GM23338 (cell line): ENCODE measurements at regions not wholly inside any gene's neighbourhood (a gene's known extent, or its start where the extent isn't known, plus 50 kb on each side); places are given as distances from the start of the nearest gene placed in this dataset.

Experiments used
- ATAC-seq: fragments of 200-7000 bp; cut with Tn5 transposase; 3 replicates; pipeline ENCODE4 v1.9.1; 2020
- DNase-seq: peaks from one replicate; pipeline ENCODE4 v3.0.0-alpha.2; 2015; ENCODE audit warnings: low spot score
- H2AFZ ChIP-seq: fragments of 200-600 bp; sonication (generic); 2 replicates; pipeline ENCODE4 v1.8.0; 2016; ENCODE audit warnings: antibody characterized with exemption, mild to moderate bottlenecking, moderate library complexity
- H3F3A ChIP-seq: fragments of 200-600 bp; sonication (generic); replicated peaks from 2 replicates; pipeline ENCODE4 v1.8.0; 2017; ENCODE audit warnings: antibody characterized with exemption, mixed run types, low read depth
- H3K27ac ChIP-seq: fragments of 200-600 bp; sonication (generic); 2 replicates; pipeline ENCODE4 v1.6.1; 2016; ENCODE audit warnings: low read depth
- H3K27me3 ChIP-seq: fragments of 200-600 bp; sonication (generic); 2 replicates; pipeline ENCODE4 v1.8.0; 2016; ENCODE audit warnings: mild to moderate bottlenecking, mixed run types, moderate library complexity; ENCODE audit not compliant: insufficient read depth
- H3K36me3 ChIP-seq: fragments of 200-600 bp; sonication (generic); 2 replicates; pipeline ENCODE4 v1.8.0; 2016; ENCODE audit warnings: mild to moderate bottlenecking; ENCODE audit not compliant: insufficient read depth
- H3K4me1 ChIP-seq: fragments of 200-600 bp; sonication (generic); 2 replicates; pipeline ENCODE4 v1.8.0; 2016; ENCODE audit warnings: mild to moderate bottlenecking, moderate library complexity; ENCODE audit not compliant: insufficient read depth
- H3K4me2 ChIP-seq: fragments of 200-600 bp; sonication (generic); 2 replicates; pipeline ENCODE4 v1.7.1; 2017; ENCODE audit warnings: mixed run types
- H3K4me3 ChIP-seq: fragments of 200-600 bp; sonication (generic); 2 replicates; pipeline ENCODE4 v1.6.1; 2016; ENCODE audit warnings: mixed run types
- H3K79me2 ChIP-seq: fragments of 200-600 bp; sonication (generic); replicated peaks from 2 replicates; pipeline ENCODE4 v1.8.0; 2017; ENCODE audit warnings: mild to moderate bottlenecking; ENCODE audit not compliant: insufficient read depth
- H3K9me2 ChIP-seq: fragments of 200-600 bp; sonication (generic); 2 replicates; pipeline ENCODE4 v1.8.0; 2017; ENCODE audit not compliant: insufficient read depth
- H4K20me1 ChIP-seq: fragments of 200-600 bp; sonication (generic); replicated peaks from 2 replicates; pipeline ENCODE4 v1.8.0; 2017; ENCODE audit warnings: mild to moderate bottlenecking; ENCODE audit not compliant: insufficient read depth
- H3K27ac Mint-ChIP-seq: 2 replicates; pipeline ENCODE4 v1.8.0; 2020; ENCODE audit warnings: inconsistent platforms, mild to moderate bottlenecking, moderate library complexity, mixed read lengths
- H3K27me3 Mint-ChIP-seq: 3 replicates; pipeline ENCODE4 v1.8.0; 2022; ENCODE audit warnings: low read depth, mild to moderate bottlenecking, moderate library complexity, mixed read lengths, inconsistent platforms; ENCODE audit not compliant: insufficient read depth, poor library complexity
- H3K36me3 Mint-ChIP-seq: 3 replicates; pipeline ENCODE4 v1.8.0; 2021; ENCODE audit warnings: low read depth, mild to moderate bottlenecking, inconsistent platforms, moderate library complexity, mixed read lengths
- H3K4me1 Mint-ChIP-seq: 3 replicates; pipeline ENCODE4 v1.8.0; 2020; ENCODE audit warnings: mild to moderate bottlenecking, inconsistent platforms, mixed read lengths
- H3K4me3 Mint-ChIP-seq: 3 replicates; pipeline ENCODE4 v1.8.0; 2021; ENCODE audit warnings: moderate library complexity, mild to moderate bottlenecking, inconsistent platforms, mixed read lengths
- H3K9me3 Mint-ChIP-seq: 3 replicates; pipeline ENCODE4 v1.8.0; 2020; ENCODE audit warnings: moderate library complexity, mild to moderate bottlenecking, inconsistent platforms, mixed read lengths
- CREB1 ChIP-seq: fragments of 250-450 bp; sonication (Bioruptor Pico); IDR thresholded peaks from 2 replicates; pipeline ENCODE4 v1.5.0; 2020; ENCODE audit warnings: low read depth, mild to moderate bottlenecking, moderate library complexity
- ETS1 ChIP-seq: IDR thresholded peaks from 2 replicates; pipeline ENCODE4 v1.6.1; 2016; ENCODE audit warnings: antibody characterized with exemption
- EZH2 ChIP-seq: fragments of 200-600 bp; sonication (generic); IDR thresholded peaks from one replicate; pipeline ENCODE4 v1.8.0; 2017; ENCODE audit warnings: antibody characterized with exemption, mild to moderate bottlenecking, low read depth; ENCODE audit not compliant: unreplicated experiment
- EZH2phosphoT487 ChIP-seq: fragments of 200-600 bp; sonication (generic); IDR thresholded peaks from one replicate; pipeline ENCODE4 v1.8.1; 2018; ENCODE audit warnings: antibody characterized with exemption; ENCODE audit not compliant: unreplicated experiment
- JUNB ChIP-seq: IDR thresholded peaks from one replicate; pipeline ENCODE4 v1.6.1; 2016; ENCODE audit warnings: antibody characterized with exemption; ENCODE audit not compliant: unreplicated experiment
- NANOG ChIP-seq: IDR thresholded peaks from 2 replicates; pipeline ENCODE4 v1.6.1; 2016; ENCODE audit warnings: antibody characterized with exemption, borderline replicate concordance
- POLR2AphosphoS5 ChIP-seq: IDR thresholded peaks from 2 replicates; pipeline ENCODE4 v1.6.1; 2016; ENCODE audit warnings: antibody characterized with exemption, low read depth
- STAT1 ChIP-seq: IDR thresholded peaks from one replicate; pipeline ENCODE4 v1.6.1; 2016; ENCODE audit warnings: antibody characterized with exemption; ENCODE audit not compliant: unreplicated experiment
- ZNF114 ChIP-seq: fragments of 250-450 bp; sonication (Bioruptor Pico); IDR thresholded peaks from 2 replicates; pipeline ENCODE4 v1.5.0; 2020; ENCODE audit warnings: mild to moderate bottlenecking, moderate library complexity
- ZNF331 ChIP-seq: fragments of 250-450 bp; sonication (Bioruptor Pico); IDR thresholded peaks from 2 replicates; pipeline ENCODE4 v1.5.0; 2020; ENCODE audit warnings: low read depth, mild to moderate bottlenecking, moderate library complexity
- TF ChIP-seq, protein P1 (sequence below): fragments of 250-450 bp; sonication (Bioruptor Pico); IDR thresholded peaks from 2 replicates; pipeline ENCODE4 v1.5.0; 2020; ENCODE audit warnings: mild to moderate bottlenecking, moderate library complexity
- TF ChIP-seq, protein P2 (sequence below), 2 experiments: fragments of 200-600 bp in 1 of 2; sonication (generic) in 1 of 2; conservative IDR thresholded peaks; 2 replicates each; pipeline versions ENCODE4 v1.5.1 to v1.6.1; 2016 to 2017; ENCODE audit warnings: antibody characterized with exemption in 2 of 2, low read depth in 2 of 2, mild to moderate bottlenecking in 2 of 2, moderate library complexity in 1 of 2
- TF ChIP-seq, protein P3 (sequence below): IDR thresholded peaks from one replicate; pipeline ENCODE4 v1.6.1; 2018; ENCODE audit warnings: antibody characterized with exemption; ENCODE audit not compliant: unreplicated experiment

- H3K27ac ChIP-seq = no peak overlapping the region
- H3K27me3 Mint-ChIP-seq = peaks cover 5% of the 10 kb centered on the region
- H3K4me1 ChIP-seq = no peaks in the 10 kb centered on the region
- H3F3A ChIP-seq = no peaks in the 10 kb centered on the region
- H3K36me3 ChIP-seq = no peaks in the 10 kb centered on the region
- no peak overlapping the region for H3K4me2 ChIP-seq
- no peak overlapping the region for H3K4me3 Mint-ChIP-seq
- DNase-seq (no peak), ATAC-seq (no peak)
- TF ChIP-seq ZNF331 = no peak
- TF ChIP-seq EZH2phosphoT487 = no peak
- TF ChIP-seq ZNF114 (CRISPR knock-in tag) = no peak
- no peak for TF ChIP-seq STAT1
- TF ChIP-seq, protein P1, sequence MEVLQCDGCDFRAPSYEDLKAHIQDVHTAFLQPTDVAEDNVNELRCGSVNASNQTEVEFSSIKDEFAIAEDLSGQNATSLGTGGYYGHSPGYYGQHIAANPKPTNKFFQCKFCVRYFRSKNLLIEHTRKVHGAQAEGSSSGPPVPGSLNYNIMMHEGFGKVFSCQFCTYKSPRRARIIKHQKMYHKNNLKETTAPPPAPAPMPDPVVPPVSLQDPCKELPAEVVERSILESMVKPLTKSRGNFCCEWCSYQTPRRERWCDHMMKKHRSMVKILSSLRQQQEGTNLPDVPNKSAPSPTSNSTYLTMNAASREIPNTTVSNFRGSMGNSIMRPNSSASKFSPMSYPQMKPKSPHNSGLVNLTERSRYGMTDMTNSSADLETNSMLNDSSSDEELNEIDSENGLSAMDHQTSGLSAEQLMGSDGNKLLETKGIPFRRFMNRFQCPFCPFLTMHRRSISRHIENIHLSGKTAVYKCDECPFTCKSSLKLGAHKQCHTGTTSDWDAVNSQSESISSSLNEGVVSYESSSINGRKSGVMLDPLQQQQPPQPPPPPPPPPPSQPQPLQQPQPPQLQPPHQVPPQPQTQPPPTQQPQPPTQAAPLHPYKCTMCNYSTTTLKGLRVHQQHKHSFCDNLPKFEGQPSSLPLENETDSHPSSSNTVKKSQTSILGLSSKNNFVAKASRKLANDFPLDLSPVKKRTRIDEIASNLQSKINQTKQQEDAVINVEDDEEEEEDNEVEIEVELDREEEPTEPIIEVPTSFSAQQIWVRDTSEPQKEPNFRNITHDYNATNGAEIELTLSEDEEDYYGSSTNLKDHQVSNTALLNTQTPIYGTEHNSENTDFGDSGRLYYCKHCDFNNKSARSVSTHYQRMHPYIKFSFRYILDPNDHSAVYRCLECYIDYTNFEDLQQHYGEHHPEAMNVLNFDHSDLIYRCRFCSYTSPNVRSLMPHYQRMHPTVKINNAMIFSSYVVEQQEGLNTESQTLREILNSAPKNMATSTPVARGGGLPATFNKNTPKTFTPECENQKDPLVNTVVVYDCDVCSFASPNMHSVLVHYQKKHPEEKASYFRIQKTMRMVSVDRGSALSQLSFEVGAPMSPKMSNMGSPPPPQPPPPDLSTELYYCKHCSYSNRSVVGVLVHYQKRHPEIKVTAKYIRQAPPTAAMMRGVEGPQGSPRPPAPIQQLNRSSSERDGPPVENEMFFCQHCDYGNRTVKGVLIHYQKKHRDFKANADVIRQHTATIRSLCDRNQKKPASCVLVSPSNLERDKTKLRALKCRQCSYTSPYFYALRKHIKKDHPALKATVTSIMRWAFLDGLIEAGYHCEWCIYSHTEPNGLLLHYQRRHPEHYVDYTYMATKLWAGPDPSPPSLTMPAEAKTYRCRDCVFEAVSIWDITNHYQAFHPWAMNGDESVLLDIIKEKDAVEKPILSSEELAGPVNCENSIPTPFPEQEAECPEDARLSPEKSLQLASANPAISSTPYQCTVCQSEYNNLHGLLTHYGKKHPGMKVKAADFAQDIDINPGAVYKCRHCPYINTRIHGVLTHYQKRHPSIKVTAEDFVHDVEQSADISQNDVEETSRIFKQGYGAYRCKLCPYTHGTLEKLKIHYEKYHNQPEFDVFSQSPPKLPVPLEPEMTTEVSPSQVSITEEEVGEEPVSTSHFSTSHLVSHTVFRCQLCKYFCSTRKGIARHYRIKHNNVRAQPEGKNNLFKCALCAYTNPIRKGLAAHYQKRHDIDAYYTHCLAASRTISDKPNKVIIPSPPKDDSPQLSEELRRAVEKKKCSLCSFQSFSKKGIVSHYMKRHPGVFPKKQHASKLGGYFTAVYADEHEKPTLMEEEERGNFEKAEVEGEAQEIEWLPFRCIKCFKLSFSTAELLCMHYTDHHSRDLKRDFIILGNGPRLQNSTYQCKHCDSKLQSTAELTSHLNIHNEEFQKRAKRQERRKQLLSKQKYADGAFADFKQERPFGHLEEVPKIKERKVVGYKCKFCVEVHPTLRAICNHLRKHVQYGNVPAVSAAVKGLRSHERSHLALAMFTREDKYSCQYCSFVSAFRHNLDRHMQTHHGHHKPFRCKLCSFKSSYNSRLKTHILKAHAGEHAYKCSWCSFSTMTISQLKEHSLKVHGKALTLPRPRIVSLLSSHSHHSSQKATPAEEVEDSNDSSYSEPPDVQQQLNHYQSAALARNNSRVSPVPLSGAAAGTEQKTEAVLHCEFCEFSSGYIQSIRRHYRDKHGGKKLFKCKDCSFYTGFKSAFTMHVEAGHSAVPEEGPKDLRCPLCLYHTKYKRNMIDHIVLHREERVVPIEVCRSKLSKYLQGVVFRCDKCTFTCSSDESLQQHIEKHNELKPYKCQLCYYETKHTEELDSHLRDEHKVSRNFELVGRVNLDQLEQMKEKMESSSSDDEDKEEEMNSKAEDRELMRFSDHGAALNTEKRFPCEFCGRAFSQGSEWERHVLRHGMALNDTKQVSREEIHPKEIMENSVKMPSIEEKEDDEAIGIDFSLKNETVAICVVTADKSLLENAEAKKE (CRISPR knock-in tag) = no peak
- no peak for TF ChIP-seq POLR2AphosphoS5
- no peak for TF ChIP-seq CREB1 (CRISPR knock-in tag)
- TF ChIP-seq NANOG = no peak
- TF ChIP-seq, protein P2, sequence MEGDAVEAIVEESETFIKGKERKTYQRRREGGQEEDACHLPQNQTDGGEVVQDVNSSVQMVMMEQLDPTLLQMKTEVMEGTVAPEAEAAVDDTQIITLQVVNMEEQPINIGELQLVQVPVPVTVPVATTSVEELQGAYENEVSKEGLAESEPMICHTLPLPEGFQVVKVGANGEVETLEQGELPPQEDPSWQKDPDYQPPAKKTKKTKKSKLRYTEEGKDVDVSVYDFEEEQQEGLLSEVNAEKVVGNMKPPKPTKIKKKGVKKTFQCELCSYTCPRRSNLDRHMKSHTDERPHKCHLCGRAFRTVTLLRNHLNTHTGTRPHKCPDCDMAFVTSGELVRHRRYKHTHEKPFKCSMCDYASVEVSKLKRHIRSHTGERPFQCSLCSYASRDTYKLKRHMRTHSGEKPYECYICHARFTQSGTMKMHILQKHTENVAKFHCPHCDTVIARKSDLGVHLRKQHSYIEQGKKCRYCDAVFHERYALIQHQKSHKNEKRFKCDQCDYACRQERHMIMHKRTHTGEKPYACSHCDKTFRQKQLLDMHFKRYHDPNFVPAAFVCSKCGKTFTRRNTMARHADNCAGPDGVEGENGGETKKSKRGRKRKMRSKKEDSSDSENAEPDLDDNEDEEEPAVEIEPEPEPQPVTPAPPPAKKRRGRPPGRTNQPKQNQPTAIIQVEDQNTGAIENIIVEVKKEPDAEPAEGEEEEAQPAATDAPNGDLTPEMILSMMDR (conservative IDR thresholded peaks at IDR 0.05; ENCODE audit: low read depth in 2 of 2) = no peak
- TF ChIP-seq ETS1 = no peak
- TF ChIP-seq JUNB = no peak
- no peak for TF ChIP-seq EZH2
- TF ChIP-seq, protein P3, sequence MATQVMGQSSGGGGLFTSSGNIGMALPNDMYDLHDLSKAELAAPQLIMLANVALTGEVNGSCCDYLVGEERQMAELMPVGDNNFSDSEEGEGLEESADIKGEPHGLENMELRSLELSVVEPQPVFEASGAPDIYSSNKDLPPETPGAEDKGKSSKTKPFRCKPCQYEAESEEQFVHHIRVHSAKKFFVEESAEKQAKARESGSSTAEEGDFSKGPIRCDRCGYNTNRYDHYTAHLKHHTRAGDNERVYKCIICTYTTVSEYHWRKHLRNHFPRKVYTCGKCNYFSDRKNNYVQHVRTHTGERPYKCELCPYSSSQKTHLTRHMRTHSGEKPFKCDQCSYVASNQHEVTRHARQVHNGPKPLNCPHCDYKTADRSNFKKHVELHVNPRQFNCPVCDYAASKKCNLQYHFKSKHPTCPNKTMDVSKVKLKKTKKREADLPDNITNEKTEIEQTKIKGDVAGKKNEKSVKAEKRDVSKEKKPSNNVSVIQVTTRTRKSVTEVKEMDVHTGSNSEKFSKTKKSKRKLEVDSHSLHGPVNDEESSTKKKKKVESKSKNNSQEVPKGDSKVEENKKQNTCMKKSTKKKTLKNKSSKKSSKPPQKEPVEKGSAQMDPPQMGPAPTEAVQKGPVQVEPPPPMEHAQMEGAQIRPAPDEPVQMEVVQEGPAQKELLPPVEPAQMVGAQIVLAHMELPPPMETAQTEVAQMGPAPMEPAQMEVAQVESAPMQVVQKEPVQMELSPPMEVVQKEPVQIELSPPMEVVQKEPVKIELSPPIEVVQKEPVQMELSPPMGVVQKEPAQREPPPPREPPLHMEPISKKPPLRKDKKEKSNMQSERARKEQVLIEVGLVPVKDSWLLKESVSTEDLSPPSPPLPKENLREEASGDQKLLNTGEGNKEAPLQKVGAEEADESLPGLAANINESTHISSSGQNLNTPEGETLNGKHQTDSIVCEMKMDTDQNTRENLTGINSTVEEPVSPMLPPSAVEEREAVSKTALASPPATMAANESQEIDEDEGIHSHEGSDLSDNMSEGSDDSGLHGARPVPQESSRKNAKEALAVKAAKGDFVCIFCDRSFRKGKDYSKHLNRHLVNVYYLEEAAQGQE = no peak
- H3K4me3 ChIP-seq = no peak overlapping the region
- H3K27me3 ChIP-seq = no peaks in the 10 kb centered on the region
- H3K4me1 Mint-ChIP-seq = no peaks in the 10 kb centered on the region
- no peaks in the 10 kb centered on the region; the same call in 1 of the 2 replicates for H3K9me2 ChIP-seq
- H3K27ac Mint-ChIP-seq = no peak overlapping the region
- H4K20me1 ChIP-seq = no peaks in the 10 kb centered on the region
- no peak overlapping the region for H2AFZ ChIP-seq
- peaks cover 3% of the 10 kb centered on the region; the same call in 2 of the 3 replicates for H3K36me3 Mint-ChIP-seq
- peaks cover 5% of the 10 kb centered on the region; the same call in 2 of the 3 replicates for H3K9me3 Mint-ChIP-seq
- H3K79me2 ChIP-seq = no peaks in the 10 kb centered on the region
Measured at GRCh38 chr4:173860094-173860493, 330.1 kb upstream of the HAND2 start.
